Renal cortex interstitium (tissue), 11 donors: ENCODE measurements at regions not wholly inside any gene's neighbourhood (a gene's known extent, or its start where the extent isn't known, plus 50 kb on each side); places are given as distances from the start of the nearest gene placed in this dataset.
A peak's percentile ranks its signal among the peaks of the same experiment; 100 is the strongest.

Experiments
- DNase-seq, 11 donors: peaks; one replicate each; pipeline ENCODE4 v3.0.0-alpha.2; 2013; ENCODE audit warnings: low read depth in 9 of 11, low spot score in 4 of 11; ENCODE audit errors: extremely low read depth in 1 of 11

DNA sequence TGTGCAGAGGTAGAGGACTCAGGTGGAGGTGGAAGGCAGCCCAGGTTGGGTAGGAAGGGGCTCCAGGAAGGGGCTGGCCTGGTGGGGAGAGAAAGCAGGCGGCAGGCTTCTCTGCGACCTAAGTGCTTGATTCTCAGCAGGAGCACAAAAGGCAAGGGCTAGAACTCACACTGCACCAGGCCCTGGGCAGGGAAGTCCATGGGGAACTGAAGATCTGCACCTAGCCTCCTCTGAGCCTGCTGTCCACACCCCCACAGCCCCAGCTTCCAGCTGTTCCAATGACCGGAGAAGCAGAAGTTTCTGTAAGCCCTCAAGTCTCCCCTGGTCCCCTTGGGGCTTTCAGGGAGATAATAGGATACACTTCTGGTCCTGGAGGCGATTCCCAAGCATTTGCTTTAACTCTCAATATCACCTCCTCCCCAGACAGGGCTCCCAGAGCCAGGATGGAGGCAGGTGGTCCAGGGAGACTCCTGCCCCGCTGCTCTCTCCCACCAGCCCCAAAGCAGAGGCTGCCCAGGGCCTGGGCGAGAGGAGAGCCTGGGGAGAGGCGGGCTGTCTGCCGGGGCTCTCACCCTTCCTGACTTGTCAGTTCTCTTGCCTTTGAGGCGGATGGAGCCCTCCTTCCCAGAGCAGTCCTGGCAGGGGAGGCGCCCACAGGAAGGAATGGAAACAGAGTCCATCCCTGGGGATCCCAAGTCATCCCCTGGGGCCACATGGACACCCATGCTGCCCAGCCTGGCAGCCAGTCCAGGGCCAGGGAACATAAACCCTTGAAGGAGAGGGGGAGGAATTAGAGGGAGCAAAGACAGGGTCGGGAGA, 126.0 kb downstream of the RBFOX3 start:
- DNase-seq = no peak

GRCh38 chr17:79483842-79484241, 127.0 kb downstream of the RBFOX3 start:
- DNase-seq = no peak

GRCh38 chr17:79482727-79483521, 127.9 kb downstream of the RBFOX3 start:
- DNase-seq = peak in 1 of 11 donors; percentile 7

GRCh38 chr17:79479876-79480275, 131.0 kb downstream of the RBFOX3 start:
- DNase-seq = no peak

- no peak for DNase-seq
These were observed 132.0 kb downstream of the RBFOX3 start for GRCh38 chr17:79478841-79479240.

DNA sequence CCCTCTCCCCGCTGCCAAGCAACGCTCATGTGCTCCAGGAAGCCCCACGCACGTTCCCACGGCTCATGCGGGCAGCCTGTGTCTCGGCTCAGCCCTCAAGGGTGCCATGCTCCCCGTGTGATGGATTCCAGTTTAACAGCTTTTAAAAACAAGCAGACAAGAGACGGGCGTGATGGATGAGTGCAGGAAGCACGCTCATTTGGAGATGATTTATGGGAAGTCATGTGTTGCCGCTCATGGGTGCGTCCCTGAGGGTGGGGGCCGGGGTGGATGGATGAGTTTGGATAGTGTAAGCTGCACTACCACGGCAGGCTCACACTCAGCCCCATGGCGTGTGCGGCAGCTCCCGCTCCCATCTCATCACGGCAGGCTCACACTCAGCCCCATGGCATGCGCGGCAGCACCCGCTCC, 132.8 kb downstream of the RBFOX3 start:
- peak in 1 of 11 donors; percentile 6 for DNase-seq

- no peak for DNase-seq
These were observed 134.7 kb downstream of the RBFOX3 start for GRCh38 chr17:79476074-79476652.

DNA sequence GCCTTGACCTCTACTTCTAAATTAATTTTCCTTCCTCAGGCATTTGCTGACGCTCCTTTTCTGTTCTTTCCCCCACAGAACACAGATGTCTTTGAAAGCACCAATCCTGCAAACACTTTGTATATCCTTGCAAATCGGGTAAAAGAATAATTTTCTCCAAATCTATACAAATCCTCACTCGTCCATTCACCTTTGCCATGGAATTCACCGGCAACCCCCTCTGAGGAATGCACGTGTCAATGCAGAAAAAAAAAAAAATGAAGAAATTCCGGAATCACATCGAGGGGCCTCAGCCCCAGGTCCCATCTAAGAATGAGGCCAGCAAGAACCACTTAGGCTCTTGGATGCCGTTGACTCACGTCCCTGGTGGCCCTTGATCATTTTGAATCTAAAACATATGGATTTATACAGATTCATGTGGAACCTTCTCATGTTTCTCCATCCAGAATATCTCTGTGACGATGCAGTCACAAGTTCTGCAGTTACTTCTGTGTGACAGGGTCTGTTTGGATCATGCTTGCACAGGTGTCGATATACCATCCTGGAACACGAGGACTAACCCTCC, 136.9 kb downstream of the RBFOX3 start:
- no peak for DNase-seq

DNA sequence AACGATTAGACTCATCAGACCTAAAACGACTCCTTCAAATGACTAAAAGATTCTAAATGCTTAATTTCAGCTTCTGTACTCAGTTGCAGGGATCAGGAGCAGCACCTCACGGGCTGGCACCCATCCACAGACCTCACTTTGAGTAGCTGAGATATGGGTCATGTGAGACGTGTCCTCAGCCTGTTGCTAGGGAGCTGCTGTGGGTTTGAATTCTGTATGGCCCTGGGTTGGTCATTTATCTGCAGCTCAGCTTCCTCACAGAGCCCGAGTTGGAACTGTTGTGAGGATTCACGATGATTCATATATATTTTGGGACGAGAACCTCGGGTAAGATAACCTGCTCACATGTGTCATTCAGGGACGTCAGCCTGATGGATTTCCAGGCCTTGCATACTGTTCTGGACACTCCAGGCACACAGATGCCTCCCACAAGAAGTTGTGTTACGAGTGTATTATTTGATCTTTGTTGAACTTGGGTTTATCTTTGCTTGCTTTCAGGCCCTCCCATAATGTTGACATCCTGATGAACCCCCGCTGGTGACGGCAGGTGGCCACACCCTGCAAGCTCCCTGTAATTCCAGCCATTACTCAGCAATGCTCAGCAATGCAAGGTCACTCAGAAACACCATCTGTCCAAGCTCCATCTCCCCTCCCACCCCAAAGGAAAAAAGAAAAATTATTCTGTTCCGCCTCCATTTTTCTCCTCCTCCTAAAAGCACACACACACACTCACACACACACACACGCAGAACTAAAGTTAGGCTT, 137.6 kb downstream of the RBFOX3 start:
- no peak for DNase-seq

DNA sequence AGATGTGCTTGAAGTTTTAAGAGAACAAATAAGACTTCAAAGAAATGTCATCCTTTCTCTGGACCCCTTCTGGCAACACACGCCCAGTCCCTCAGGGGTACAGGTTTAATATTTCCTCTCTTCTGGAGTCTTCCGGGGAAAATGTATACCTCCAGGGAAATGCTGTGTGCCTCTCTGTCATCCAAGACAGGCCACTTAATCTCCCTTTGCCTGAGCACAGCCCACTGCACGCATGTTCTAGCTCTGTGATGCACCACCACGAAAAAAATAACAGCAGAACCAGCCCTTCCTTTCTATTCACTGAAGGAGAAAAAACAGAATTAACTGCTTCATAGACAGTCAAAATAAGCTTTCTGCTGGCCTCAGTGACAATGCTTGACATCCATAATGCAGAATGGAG, 140.1 kb downstream of the RBFOX3 start:
- no peak for DNase-seq

DNA sequence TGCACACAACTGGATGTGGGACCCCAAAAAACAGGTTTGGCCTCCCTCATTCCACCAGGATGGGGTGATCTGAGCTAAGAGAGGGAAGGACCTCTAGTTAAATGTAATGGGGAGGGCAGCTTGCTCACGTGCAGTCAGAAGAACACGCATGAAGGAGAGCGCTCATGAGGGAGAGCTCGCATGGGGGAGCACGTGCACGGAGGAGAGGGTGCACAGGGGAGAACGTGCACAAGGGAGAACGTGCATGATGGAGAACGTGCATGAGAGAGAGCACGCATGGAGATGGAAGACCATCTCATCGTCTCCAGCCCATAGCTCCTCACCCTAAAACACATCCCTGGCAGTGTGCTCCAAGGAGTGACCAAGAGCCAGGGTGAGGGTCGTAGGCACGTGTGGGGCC, 141.2 kb downstream of the RBFOX3 start:
- DNase-seq = no peak

GRCh38 chr17:79468183-79468944, 142.5 kb downstream of the RBFOX3 start:
- DNase-seq = no peak

DNA sequence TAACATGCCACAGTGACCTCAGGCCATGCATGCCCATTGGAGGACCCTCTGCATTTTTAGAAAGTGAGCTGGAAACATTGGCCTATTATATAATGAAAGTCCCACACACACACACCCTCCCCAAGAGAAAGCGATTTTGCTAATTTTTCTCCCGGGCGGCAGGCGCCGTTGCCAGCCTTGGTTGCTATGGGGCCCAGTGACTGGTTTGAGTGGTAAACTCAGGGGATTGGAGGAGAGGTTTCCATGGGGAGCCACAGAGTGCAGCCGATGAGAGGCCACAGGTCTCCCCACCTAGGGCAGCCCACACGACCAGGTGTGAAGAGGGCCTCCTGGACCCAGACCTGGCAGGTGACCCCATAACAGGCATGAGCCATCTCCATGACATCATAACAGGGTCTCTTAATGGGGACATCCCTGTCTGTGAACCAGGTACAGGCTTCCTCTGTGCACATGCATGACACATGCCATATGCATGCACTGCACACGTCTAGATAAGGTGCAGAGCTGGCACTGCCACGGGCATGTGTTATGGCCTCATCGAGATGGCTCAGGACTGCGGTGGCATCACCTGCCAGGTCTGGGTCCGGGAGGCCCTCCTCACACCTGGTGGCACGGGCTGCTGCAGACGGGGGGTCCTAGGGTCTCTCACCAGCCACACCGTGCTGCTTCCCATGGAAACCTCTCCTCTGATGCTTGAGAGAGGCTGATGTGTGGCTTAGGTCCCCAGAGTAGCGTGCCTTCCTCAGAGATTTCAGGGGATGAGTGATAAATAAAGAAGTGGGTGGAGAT, 144.1 kb downstream of the RBFOX3 start:
- DNase-seq = no peak

GRCh38 chr17:79465681-79466025, 145.2 kb downstream of the RBFOX3 start:
- DNase-seq = no peak

- no peak for DNase-seq
These were observed 145.7 kb downstream of the RBFOX3 start for GRCh38 chr17:79465011-79465680.

DNA sequence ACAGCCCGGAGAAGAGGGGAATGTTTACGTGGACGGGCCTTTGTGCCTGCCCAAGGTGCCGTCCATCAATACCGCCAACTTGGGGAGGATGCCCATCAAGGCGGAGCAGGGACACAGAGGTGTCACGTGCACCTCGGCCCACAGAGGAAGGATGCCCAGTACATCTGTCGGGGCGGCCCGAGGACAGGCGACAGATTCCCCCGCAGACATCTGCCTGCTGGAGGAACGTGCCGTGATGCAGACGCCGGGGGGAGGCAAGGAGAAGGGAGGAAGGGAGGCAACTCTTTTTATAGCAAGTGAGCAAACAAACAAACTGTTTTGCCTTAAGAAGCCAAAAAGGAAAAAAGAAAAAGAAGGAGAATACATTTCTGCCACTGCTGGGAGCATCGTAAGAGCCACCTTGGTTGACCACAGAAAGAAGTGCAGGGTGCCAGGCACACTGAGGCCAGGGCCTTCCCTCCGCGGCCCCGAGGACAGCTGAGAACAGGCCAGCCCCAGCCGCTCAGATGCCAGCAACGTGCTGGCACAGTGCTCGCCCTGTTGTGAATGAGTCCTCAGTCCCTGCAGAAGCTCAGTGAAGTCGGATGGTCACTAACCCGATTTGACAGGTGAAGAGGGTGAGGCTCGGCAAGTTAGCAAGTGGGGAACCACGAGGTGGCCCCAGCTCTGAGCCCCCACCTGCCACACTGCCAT, 146.4 kb downstream of the RBFOX3 start:
- DNase-seq = no peak
